ENCODE measurements at regions not wholly inside any gene's neighbourhood (a gene's known extent, or its start where the extent isn't known, plus 50 kb on each side); places are given as distances from the start of the nearest gene placed in this dataset.
"Not testable (repeated sequence)": the region's sequence is repeated elsewhere in the genome, so short reads cannot be mapped to it uniquely, and the experiment has no call there.

- H3K4me3 ChIP-seq: no peak overlapping the region
- intact Hi-C loops (cut with DNase I; ENCODE audit: low total_unique reads): no loop called here
- DNase-seq (ENCODE audit: low spot score in 2 of 2): no peak
Measured at GRCh38 chr7:85916016-85916415, 727.7 kb upstream of the GRM3 start.

GRCh38 chr7:85914437-85914836 is 727.6 kb upstream of the SEMA3D start:
- DNase-seq (ENCODE audit: low spot score in 2 of 2): no peak
- intact Hi-C loops (cut with DNase I; ENCODE audit: low total_unique reads): no loop called here
- no peaks in the 10 kb centered on the region for H3K4me1 ChIP-seq
- no peaks in the 10 kb centered on the region for H3K9me3 ChIP-seq
- H3K4me3 ChIP-seq: no peak overlapping the region
- no peaks in the 10 kb centered on the region for H3K27me3 ChIP-seq
- TF ChIP-seq POLR2A (IDR thresholded peaks at IDR 0.05) (no peak), POLR2AphosphoS5 (IDR thresholded peaks at IDR 0.05) (no peak), CTCF (IDR thresholded peaks at IDR 0.05) (no peak)
- H3K27ac ChIP-seq: no peak overlapping the region
- no peaks in the 10 kb centered on the region for H3K36me3 ChIP-seq

More at GRCh38 chr7:85916016-85916415, 727.7 kb upstream of the GRM3 start:
- Histone ChIP-seq H3K36me3 (no peaks in the 10 kb centered on the region), H3K27me3 (no peaks in the 10 kb centered on the region), H3K4me1 (no peaks in the 10 kb centered on the region), H3K27ac (no peak overlapping the region), H3K9me3 (no peaks in the 10 kb centered on the region)
- TF ChIP-seq POLR2AphosphoS5 (IDR thresholded peaks at IDR 0.05) (no peak), CTCF (IDR thresholded peaks at IDR 0.05) (no peak), POLR2A (IDR thresholded peaks at IDR 0.05) (no peak)

GRCh38 chr7:85908051-85908450 is 721.2 kb upstream of the SEMA3D start:
- DNase-seq (ENCODE audit: low spot score in 2 of 2): no peak
- H3K36me3 ChIP-seq: no peaks in the 10 kb centered on the region
- H3K9me3 ChIP-seq: no peaks in the 10 kb centered on the region
- H3K4me3 ChIP-seq: no peak overlapping the region
- H3K4me1 ChIP-seq: no peaks in the 10 kb centered on the region
- no peaks in the 10 kb centered on the region for H3K27me3 ChIP-seq
- no peak overlapping the region for H3K27ac ChIP-seq
- TF ChIP-seq POLR2AphosphoS5 (IDR thresholded peaks at IDR 0.05) (no peak), POLR2A (IDR thresholded peaks at IDR 0.05) (no peak), CTCF (IDR thresholded peaks at IDR 0.05) (no peak)
- intact Hi-C loops (cut with DNase I; ENCODE audit: low total_unique reads): no loop called here

GRCh38 chr7:85897967-85898366 is 711.1 kb upstream of the SEMA3D start:
- Histone ChIP-seq H3K27ac (no peak overlapping the region), H3K4me3 (no peak overlapping the region), H3K36me3 (no peaks in the 10 kb centered on the region), H3K27me3 (no peaks in the 10 kb centered on the region), H3K9me3 (no peaks in the 10 kb centered on the region), H3K4me1 (no peaks in the 10 kb centered on the region)
- TF ChIP-seq CTCF (IDR thresholded peaks at IDR 0.05) (no peak), POLR2AphosphoS5 (IDR thresholded peaks at IDR 0.05) (no peak), POLR2A (IDR thresholded peaks at IDR 0.05) (no peak)
- intact Hi-C loops (cut with DNase I; ENCODE audit: low total_unique reads): no loop called here
- DNase-seq (ENCODE audit: low spot score in 2 of 2): no peak

GRCh38 chr7:85896531-85896930 is 709.7 kb upstream of the SEMA3D start:
- DNase-seq (ENCODE audit: low spot score in 2 of 2): no peak
- no peak for TF ChIP-seq POLR2A (IDR thresholded peaks at IDR 0.05)
- Histone ChIP-seq H3K4me3 (no peak overlapping the region), H3K27me3 (no peaks in the 10 kb centered on the region), H3K4me1 (no peaks in the 10 kb centered on the region), H3K36me3 (no peaks in the 10 kb centered on the region), H3K9me3 (no peaks in the 10 kb centered on the region), H3K27ac (no peak overlapping the region)
- intact Hi-C loops (cut with DNase I; ENCODE audit: low total_unique reads): no loop called here

- intact Hi-C loops (cut with DNase I; ENCODE audit: low total_unique reads): no loop called here
- Histone ChIP-seq H3K4me3 (no peak overlapping the region), H3K9me3 (no peaks in the 10 kb centered on the region), H3K27ac (no peak overlapping the region), H3K27me3 (no peaks in the 10 kb centered on the region), H3K36me3 (no peaks in the 10 kb centered on the region), H3K4me1 (no peaks in the 10 kb centered on the region)
- no peak for DNase-seq (ENCODE audit: low spot score in 2 of 2)
- no peak for TF ChIP-seq POLR2AphosphoS5 (IDR thresholded peaks at IDR 0.05)
- TF ChIP-seq CTCF (IDR thresholded peaks at IDR 0.05): no peak
- no peak for TF ChIP-seq POLR2A (IDR thresholded peaks at IDR 0.05)
Measured at GRCh38 chr7:85895835-85896234, 709.0 kb upstream of the SEMA3D start.

GRCh38 chr7:85891900-85892299 is 705.0 kb upstream of the SEMA3D start:
- H3K36me3 ChIP-seq; DNase-seq (ENCODE audit: low spot score in 2 of 2); H3K9me3 ChIP-seq; H3K4me1 ChIP-seq; intact Hi-C loops (cut with DNase I; ENCODE audit: low total_unique reads); H3K27me3 ChIP-seq; H3K27ac ChIP-seq; H3K4me3 ChIP-seq: not testable (repeated sequence)

All from breast epithelium (tissue), 4 donors.